Right lobe of liver (tissue), 4 donors: ENCODE measurements at regions not wholly inside any gene's neighbourhood (a gene's known extent, or its start where the extent isn't known, plus 50 kb on each side); places are given as distances from the start of the nearest gene placed in this dataset.
"Not testable (repeated sequence)": the region's sequence is repeated elsewhere in the genome, so short reads cannot be mapped to it uniquely, and the experiment has no call there.

Experiments used
- CTCF ChIP-seq, 4 donors: fragments of 200-600 bp in 3 of 4; fragments of 450-650 bp in 1 of 4; IDR thresholded peaks; one replicate each; pipeline versions ENCODE4 v1.5.1 to v1.8.0; 2016 to 2022; ENCODE audit warnings: antibody characterized with exemption in 4 of 4, mild to moderate bottlenecking in 2 of 4
- POLR2A ChIP-seq: fragments of 450-650 bp; IDR thresholded peaks from one replicate; pipeline ENCODE4 v1.6.1; 2017; ENCODE audit warnings: antibody characterized with exemption, mild to moderate bottlenecking
- donor health status: DM: no; HTN: no; CAD: no.
- donor health status: DM: no; HTN: no; CAD: no.
- donor health status: DM: no; HTN: yes; CAD: no.

GRCh38 chr6:150507361-150507760 lies 92.3 kb upstream of the PLEKHG1 start:
- TF ChIP-seq CTCF (IDR thresholded peaks at IDR 0.05); POLR2A: not testable (repeated sequence)
